GM18868 (cell line): ENCODE measurements at regions not wholly inside any gene's neighbourhood (a gene's known extent, or its start where the extent isn't known, plus 50 kb on each side); places are given as distances from the start of the nearest gene placed in this dataset.

ENCODE experiments used
- ATAC-seq: cut with Tn5 transposase; IDR thresholded peaks from one replicate; pipeline ENCODE4 v1.9.1; 2021; ENCODE audit warnings: mild to moderate bottlenecking, moderate library complexity; ENCODE audit not compliant: unreplicated experiment

DNA sequence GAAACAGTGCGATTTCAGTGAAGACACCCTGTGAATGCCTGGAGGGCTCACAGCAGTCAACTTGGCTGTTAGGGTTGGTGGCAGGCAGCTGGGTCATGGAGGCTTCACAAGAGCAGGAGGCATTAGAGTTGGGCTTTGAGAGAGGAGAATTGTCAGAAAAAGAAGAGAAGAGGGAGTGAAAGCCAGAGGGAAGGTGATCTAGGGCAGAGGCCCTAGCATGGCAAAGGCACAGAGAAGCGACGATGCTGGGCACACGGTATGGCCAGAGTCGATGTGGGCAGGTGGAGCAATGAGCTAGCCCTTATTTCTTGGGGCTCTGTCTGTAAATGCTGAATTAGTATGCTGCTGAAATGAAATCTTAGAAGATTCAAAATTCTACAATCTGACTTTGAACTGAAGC is 52.6 kb upstream of the OLFM4 start:
- no peak for ATAC-seq

- no peak for ATAC-seq
These were observed 53.5 kb upstream of the OLFM4 start for GRCh38 chr13:52975161-52975560.

DNA sequence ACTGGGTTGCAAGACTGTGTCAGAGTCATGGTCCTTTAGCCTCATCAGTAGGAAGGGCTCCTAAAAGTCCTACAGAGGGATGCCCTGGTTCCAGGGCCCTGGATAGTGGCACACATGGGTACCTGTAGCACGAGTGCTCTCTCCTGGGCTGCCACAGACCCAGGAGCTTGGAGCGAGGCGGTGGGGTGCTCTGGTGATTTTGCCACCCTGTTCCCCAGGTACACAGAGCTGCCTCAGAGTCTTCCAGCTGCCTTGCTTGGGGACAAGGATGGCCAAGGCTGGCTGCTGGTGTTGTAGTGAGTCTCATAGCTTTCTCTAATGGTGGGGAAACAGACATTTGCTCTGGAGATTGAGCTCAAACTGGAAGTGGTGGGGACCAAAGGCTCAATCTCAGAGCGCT is 53.9 kb upstream of the OLFM4 start:
- no peak for ATAC-seq

- ATAC-seq, result no peak
These were observed 59.2 kb upstream of the OLFM4 start for GRCh38 chr13:52969373-52969772.

DNA sequence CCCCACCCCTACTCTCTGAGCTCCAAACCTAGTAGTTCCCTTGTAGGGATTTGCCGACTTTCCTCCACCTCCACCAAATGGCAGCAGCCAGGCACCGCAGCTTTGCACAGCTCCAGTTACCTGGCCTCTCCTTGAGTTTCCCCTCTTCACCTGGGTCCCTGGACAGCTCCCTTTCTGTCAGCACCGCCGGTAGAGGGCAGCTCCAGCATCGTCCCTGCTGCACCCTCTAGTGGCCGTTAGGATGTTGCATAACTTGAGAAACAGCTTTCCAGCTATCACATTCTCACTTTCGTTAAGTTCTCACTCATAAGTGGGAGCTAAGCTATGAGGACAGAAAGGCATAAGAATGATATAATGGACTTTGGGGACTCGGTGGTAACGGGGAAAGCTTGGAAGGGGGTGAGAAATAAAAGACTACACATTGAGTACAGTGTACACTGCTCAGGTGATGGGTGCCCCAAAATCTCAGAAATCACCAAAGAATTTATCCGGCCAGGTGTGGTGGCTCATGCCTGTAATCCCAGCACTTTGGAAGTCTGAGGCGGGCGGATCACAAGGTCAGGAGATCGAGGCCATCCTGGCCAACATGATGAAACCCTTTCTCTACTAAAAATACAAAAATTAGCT is 60.4 kb upstream of the OLFM4 start:
- ATAC-seq, result peak; percentile 99

GRCh38 chr13:52961987-52962386 is 66.6 kb upstream of the OLFM4 start:
- ATAC-seq, result no peak

DNA sequence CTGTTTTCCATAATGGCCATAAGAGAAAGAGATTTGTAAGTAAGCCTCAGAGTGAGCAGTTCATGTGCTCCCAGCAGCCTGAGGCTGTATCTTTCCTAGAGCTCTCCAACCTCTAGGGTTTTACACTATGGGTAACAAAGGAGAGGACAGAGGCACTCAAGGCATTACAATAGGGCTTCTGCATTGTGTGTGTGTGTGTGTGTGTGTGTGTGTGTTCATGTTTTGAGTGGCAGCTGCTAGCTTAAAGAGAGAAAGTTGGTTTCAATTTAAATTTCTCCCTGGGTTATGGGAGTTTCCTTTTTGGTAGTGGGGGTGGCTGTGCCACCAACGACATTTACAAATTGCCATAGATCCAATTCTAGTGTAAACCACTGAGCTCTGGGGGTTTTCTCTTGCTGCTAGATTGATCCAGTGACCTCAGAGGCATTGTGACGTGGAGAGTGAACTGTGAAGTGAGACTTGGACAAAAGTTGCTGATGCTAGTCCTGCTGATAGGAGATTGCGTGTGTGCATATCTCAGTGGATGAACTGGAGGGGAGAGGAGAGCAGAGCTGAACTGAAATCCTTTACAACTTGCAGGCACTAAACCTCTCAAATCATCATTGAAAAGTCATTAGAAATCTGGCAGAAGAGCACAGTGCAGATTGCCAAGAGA is 67.2 kb upstream of the OLFM4 start:
- peak; percentile 47 for ATAC-seq

GRCh38 chr13:52955472-52955874 is 73.1 kb upstream of the OLFM4 start:
- ATAC-seq, result no peak

- ATAC-seq, result no peak
These were observed 73.8 kb upstream of the OLFM4 start for GRCh38 chr13:52954838-52955237.

GRCh38 chr13:52950436-52950956 is 78.1 kb upstream of the OLFM4 start:
- ATAC-seq, result no peak

DNA sequence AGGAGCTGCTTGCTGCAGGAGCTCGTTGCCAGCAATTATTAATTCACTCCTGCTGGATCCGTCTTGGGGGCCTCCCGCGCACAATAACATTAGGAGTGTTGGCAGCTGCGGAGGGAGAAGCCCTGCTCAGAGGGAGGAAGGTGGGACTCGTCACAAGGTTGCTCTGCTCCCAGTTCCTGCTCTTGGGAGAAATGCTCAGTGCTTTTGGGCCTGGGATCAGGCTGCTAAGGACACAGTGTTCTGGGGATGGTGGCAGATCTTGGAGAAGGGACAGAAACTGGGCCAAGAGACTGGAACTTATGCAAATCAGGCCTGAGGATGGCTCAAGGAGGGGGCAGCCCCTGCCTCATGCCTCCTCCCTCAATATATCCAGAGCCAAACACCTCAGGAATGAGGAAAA is 78.9 kb upstream of the OLFM4 start:
- ATAC-seq, result no peak

GRCh38 chr13:52949044-52949443 is 79.6 kb upstream of the OLFM4 start:
- ATAC-seq, result no peak

GRCh38 chr13:52947921-52948373 is 80.7 kb upstream of the OLFM4 start:
- ATAC-seq, result peak; percentile 87

DNA sequence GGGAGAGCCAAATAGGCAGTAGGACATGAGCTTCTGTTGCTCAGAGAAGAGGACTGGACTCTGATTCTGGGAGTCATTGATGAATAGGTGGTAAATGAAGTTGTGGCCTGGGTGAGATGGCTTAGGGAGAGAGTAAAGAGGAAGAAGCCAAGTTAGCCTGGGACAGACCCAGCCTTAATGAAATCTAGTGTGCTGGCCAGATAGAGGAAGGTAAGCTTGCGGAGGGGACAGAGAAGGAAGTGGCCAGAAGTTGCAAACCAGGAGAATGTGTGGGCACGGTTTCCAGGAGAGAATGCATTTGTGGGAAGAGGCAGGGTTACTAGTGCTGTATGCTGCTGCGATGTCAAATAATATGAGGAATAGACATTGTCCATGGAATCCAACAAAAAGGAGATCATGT is 83.3 kb upstream of the OLFM4 start:
- no peak for ATAC-seq

GRCh38 chr13:52944697-52945096 is 83.9 kb upstream of the OLFM4 start:
- no peak for ATAC-seq

- ATAC-seq, result no peak
These were observed 89.6 kb upstream of the PCDH8 start for GRCh38 chr13:52938065-52938464.

DNA sequence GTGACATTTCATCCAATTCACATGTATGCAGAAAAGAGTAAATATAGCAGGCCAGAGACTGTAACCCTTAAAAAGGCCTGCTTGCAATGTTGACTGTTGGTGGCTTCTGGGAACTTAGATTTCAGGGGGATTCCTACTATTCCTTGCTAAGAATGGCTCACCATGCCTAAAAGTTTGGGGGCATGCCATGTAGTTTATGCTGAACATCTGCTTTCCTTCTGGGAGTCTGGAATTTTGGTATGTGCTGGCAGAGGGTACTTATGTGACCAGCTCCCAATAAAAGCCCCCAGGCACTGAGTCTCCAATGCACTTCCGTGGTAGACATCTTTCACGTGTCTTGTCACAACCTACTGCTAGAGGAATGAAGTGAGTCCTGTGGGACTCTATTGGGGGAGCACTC is 88.4 kb upstream of the PCDH8 start:
- no peak for ATAC-seq

DNA sequence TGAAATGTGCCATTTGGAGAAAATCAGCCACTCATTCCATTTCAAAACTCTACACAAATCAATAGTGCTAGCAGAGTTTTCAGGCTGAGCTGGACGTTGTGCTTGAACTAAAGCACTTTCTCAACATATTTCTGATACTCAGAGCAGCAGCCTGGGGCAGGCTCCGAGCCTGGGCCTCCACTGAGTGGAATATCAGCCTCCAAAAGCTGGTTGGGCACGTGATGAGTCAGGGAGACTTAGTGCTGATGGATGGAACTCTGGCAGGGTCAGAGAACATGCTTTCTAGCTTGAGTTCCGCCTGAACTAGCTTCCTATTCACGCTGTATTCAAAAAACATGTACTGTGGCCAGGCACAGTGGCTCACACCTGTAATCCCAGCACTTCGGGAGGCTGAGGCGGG is 85.8 kb upstream of the PCDH8 start:
- ATAC-seq, result no peak

GRCh38 chr13:52933547-52934210 is 85.2 kb upstream of the PCDH8 start:
- ATAC-seq, result no peak

DNA sequence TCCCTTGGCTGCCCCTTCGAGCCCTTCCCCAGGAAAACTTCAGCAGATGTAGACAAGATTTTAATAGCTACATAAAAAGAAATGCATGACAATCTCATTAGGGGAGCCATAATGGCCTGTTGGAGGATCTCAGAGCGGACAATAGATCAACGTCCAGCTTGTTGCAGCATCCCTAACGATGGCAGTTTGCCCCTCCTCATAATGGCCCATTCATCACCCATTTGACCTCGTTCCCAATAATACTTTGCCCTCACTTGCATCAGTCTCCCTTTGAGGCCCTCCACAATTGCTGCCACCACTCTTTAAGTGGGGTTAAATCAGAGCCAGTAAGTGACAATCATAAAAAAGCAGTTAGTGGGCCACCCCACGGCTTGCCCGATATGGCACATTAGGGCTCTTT is 84.7 kb upstream of the PCDH8 start:
- no peak for ATAC-seq

GRCh38 chr13:52932649-52933048 is 84.2 kb upstream of the PCDH8 start:
- no peak for ATAC-seq
